ENCODE measurements at regions not wholly inside any gene's neighbourhood (a gene's known extent, or its start where the extent isn't known, plus 50 kb on each side); places are given as distances from the start of the nearest gene placed in this dataset.

DNA sequence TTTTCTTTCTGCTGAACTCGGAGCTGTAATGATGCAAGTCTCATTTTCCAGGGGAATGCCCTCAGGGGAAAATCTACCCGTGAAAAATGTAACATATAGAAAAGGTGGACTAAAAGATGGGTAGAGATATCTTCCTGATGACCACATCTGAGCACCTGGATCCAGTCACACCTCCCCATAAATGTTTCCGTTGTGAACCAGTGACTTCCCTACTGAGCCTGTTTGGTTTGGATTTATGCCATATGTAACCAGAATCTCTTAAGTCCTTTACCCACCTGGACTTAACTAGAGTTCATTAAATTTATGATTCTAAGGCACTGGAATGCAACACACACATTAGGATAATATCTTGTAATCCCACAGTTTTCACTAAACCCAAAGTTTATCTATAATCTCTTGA is 171.1 kb downstream of the ZNF330 start:
- no peaks in the 10 kb centered on the region for H3K36me3 Mint-ChIP-seq (ENCODE audit: low read depth)
- ChIA-PET POLR2A (no interaction called here), CTCF (no interaction called here)
- H3K27ac Mint-ChIP-seq: no peak overlapping the region
- H3K4me1 Mint-ChIP-seq: no peaks in the 10 kb centered on the region
- DNase-seq: no peak
- peaks cover 5% of the 10 kb centered on the region for H3K27me3 Mint-ChIP-seq
- H3K4me3 Mint-ChIP-seq: no peak overlapping the region
- no peaks in the 10 kb centered on the region for H3K9me3 Mint-ChIP-seq

DNA sequence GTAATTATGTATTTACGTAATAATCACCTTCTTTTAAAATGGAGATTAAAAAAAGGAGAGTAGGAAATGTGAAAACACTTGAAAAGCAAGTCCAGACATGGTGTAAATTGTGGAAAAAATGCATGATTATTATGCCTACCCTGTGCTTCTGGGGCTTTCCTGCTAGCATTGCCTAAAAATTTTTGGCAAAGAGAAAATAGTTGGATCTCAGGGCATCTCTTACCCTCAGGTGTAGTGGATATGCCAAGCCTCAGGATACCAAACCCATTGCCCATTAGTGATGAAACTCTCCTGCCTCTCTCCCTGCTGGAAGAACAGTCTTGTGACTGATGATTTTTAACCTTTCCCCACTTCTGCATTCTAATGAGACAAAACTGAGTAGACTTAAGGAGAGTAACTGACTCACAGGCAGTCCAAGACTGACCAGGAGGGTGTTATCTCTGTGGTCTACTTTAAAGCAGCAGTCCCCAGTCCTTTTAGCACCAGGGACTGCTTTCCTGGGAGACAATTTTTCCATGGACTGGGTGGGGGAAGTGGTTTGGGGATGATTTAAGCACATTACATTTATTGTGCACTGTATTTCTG is 174.6 kb downstream of the ZNF330 start:
- Mint-ChIP-seq H3K9me3 (no peaks in the 10 kb centered on the region), H3K4me3 (no peak overlapping the region), H3K36me3 (ENCODE audit: low read depth) (no peaks in the 10 kb centered on the region), H3K27ac (no peak overlapping the region), H3K27me3 (peaks cover 5% of the 10 kb centered on the region), H3K4me1 (no peaks in the 10 kb centered on the region)
- ChIA-PET CTCF (no interaction called here), POLR2A (no interaction called here)
- no peak for DNase-seq

DNA sequence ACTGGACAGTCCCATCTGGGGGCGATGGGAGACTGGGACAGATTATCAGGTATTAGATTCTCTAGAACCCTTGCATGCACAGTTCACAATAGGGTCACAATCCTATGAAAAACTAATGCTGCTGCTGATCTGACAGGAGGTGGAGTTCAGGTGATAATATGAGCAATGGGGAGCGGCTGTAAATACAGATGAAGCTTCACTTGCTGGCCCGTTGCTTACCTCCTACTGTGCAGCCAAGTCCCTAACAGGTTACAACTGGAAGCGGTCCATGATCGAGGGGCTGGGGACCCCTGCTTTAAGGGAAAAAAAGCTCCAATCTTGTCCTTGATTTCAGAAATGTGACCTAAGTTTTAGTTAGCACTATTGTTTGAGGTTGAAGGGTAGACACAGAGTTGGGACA is 175.2 kb downstream of the ZNF330 start:
- Mint-ChIP-seq H3K27ac (no peak overlapping the region), H3K4me1 (no peaks in the 10 kb centered on the region), H3K4me3 (no peak overlapping the region), H3K36me3 (ENCODE audit: low read depth) (no peaks in the 10 kb centered on the region), H3K27me3 (peaks cover 5% of the 10 kb centered on the region), H3K9me3 (no peaks in the 10 kb centered on the region)
- CTCF ChIA-PET: no interaction called here
- POLR2A ChIA-PET: no interaction called here
- DNase-seq: no peak

DNA sequence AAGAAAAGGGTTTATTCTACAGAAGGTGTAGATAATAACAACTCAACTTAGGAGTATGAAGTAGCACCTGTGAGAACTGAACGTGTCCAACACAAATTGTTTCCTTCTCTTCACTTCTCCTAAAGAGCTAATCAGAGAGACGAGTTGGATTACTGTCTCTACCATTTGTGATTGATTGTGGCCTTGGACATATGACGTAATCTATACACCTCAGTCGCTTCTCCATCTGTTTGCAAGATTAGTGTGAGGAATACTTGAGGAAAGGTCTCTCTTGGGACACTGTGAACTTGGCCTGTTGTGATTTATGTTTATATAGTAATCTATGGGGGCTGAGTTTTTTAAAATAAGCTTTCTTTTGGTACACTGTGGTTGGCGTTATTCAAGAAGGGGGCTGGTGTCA is 182.0 kb downstream of the ZNF330 start:
- no peak overlapping the region for H3K4me3 Mint-ChIP-seq
- H3K27me3 Mint-ChIP-seq: no peaks in the 10 kb centered on the region
- H3K9me3 Mint-ChIP-seq: no peaks in the 10 kb centered on the region
- no peaks in the 10 kb centered on the region for H3K36me3 Mint-ChIP-seq (ENCODE audit: low read depth)
- POLR2A ChIA-PET: no interaction called here
- H3K4me1 Mint-ChIP-seq: no peaks in the 10 kb centered on the region
- H3K27ac Mint-ChIP-seq: no peak overlapping the region
- DNase-seq: no peak
- CTCF ChIA-PET: no interaction called here

DNA sequence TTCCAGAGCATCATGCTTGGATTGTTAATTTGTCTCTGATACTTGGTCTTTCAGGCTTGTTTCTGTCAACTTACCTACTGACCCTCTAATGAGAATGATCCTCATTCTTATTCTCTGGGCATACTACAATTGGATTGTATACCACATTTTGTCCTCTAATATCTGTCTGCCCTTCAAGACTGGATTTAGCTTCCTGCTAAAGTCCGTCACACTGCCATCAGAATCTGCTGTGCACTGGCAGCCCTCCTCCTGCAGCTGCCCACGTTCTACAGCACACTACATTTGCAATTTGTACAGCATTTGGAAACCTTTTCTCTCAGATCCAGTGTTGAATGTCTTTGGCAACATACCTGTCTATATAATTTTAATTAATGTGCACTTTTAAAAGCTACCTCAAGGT is 183.1 kb downstream of the ZNF330 start:
- Mint-ChIP-seq H3K36me3 (ENCODE audit: low read depth) (no peaks in the 10 kb centered on the region), H3K27ac (no peak overlapping the region), H3K4me1 (no peaks in the 10 kb centered on the region), H3K9me3 (no peaks in the 10 kb centered on the region), H3K27me3 (peaks cover 3% of the 10 kb centered on the region), H3K4me3 (no peak overlapping the region)
- no peak for DNase-seq
- ChIA-PET POLR2A (no interaction called here), CTCF (no interaction called here)

DNA sequence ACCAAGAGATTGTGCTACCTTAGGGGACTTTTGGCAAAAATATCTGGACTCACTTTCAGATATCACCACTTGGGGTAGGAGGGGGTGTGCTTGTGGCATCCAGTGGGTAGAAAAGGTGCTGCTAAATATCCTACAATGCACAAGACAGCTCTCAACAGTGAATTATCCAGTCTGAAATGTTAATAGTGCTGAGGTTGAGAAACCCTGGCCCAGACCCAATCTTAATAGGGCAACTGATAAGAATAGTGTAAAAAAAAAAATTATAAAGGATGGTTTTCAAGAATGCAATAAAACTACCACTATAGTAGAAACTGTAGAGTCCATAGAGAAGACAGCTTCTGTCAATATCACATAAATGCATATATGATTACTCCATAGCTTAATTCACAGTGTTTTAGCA is 185.5 kb downstream of the ZNF330 start:
- POLR2A ChIA-PET: no interaction called here
- Mint-ChIP-seq H3K9me3 (no peaks in the 10 kb centered on the region), H3K27ac (no peak overlapping the region), H3K4me3 (no peak overlapping the region), H3K4me1 (no peaks in the 10 kb centered on the region), H3K36me3 (ENCODE audit: low read depth) (no peaks in the 10 kb centered on the region), H3K27me3 (peaks cover 3% of the 10 kb centered on the region)
- CTCF ChIA-PET: no interaction called here
- no peak for DNase-seq

DNA sequence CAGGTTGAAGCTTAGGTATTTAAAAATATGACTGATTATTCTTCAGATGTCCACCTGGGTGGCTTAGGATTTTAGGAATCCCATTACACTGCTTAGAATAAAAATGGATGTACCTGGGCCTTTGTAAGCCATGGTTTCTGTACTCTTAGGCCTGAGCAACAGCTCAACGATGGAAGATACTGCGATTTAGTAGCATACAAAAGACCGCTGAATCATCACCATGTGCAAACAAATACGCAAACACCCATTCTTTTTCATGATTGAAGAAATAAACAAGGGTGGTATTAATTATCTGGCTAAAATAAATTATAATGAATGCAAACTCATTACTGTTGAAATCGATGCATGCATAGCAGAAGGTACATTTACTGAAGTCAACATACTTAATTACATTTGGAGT is 188.9 kb downstream of the ZNF330 start:
- H3K4me1 Mint-ChIP-seq: no peaks in the 10 kb centered on the region
- CTCF ChIA-PET: no interaction called here
- no peaks in the 10 kb centered on the region for H3K36me3 Mint-ChIP-seq (ENCODE audit: low read depth)
- POLR2A ChIA-PET: no interaction called here
- no peak overlapping the region for H3K27ac Mint-ChIP-seq
- H3K4me3 Mint-ChIP-seq: no peak overlapping the region
- no peak for DNase-seq
- H3K9me3 Mint-ChIP-seq: no peaks in the 10 kb centered on the region
- peaks cover 3% of the 10 kb centered on the region for H3K27me3 Mint-ChIP-seq

DNA sequence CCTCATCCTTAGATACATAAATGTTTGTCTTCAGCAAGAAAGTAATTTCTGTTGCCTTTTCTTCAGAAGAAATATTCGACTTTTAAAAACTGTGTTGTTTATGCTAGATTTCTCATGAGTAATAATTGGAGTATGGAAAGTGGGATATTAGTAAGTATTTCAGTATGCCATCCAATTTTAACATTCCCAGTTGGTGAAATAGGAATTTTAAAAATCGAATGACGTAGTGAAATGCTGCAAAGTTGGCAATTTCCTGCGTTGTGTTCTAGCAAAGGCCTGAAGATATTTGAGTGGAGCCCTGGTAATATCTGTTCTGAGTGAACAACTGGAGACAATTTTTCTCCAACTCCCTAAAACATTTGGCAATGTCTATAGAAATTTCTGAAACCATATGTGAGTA is 190.1 kb downstream of the ZNF330 start:
- Mint-ChIP-seq H3K27ac (no peak overlapping the region), H3K4me1 (no peaks in the 10 kb centered on the region), H3K36me3 (ENCODE audit: low read depth) (no peaks in the 10 kb centered on the region), H3K4me3 (no peak overlapping the region), H3K9me3 (no peaks in the 10 kb centered on the region), H3K27me3 (peaks cover 3% of the 10 kb centered on the region)
- ChIA-PET CTCF (no interaction called here), POLR2A (no interaction called here)
- DNase-seq: no peak

DNA sequence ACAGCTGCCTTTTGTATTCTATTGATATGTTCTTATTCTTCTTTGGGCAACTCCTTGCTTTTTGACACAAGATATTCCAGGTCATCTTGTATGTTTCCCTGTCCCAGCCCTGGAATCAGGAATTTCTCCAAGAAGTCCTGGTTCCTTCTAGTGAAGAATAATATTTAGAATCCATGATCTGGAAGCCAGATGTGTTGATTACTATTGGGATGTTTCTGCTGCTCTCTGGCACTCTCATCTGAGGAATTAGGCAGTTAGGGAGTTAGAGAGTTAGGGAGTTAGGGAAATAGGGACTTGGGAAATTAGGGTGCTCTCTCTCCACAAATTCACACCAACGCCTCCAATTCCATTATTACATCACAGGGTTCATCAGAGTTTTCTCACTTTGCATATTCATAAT is 191.2 kb downstream of the ZNF330 start:
- ChIA-PET POLR2A (no interaction called here), CTCF (no interaction called here)
- no peak overlapping the region for H3K27ac Mint-ChIP-seq
- H3K36me3 Mint-ChIP-seq (ENCODE audit: low read depth): no peaks in the 10 kb centered on the region
- H3K27me3 Mint-ChIP-seq: peaks cover 3% of the 10 kb centered on the region
- no peaks in the 10 kb centered on the region for H3K9me3 Mint-ChIP-seq
- DNase-seq: no peak
- no peak overlapping the region for H3K4me3 Mint-ChIP-seq
- H3K4me1 Mint-ChIP-seq: no peaks in the 10 kb centered on the region

DNA sequence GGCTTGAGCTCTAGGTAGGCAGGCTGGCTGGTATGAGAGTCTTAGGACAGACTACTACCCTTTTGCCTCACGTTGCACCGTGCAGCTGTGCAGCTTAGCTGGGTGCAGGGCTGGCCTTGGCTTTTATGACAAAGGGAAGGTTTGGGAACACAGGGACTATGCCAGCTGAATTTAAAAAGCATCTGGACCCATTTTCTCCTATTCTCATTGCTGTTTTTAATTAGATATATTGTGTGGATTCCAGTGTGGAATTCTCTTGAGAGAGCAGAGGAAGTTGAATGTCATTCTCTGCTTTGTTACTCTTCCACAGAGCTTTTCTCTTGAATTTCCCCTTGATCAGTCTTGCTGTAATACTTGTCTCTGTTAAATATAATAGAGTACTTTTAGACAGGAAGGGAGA is 192.7 kb downstream of the ZNF330 start:
- Mint-ChIP-seq H3K4me3 (no peak overlapping the region), H3K9me3 (no peaks in the 10 kb centered on the region), H3K27ac (no peak overlapping the region), H3K4me1 (no peaks in the 10 kb centered on the region), H3K27me3 (peaks cover 3% of the 10 kb centered on the region), H3K36me3 (ENCODE audit: low read depth) (no peaks in the 10 kb centered on the region)
- ChIA-PET CTCF (interaction anchor here (0.5 kb wide), 1 partner anchor 1614 kb away, joined by 3 read pairs; no protein-coding TSS in a partner anchor), POLR2A (no interaction called here)
- DNase-seq: no peak

DNA sequence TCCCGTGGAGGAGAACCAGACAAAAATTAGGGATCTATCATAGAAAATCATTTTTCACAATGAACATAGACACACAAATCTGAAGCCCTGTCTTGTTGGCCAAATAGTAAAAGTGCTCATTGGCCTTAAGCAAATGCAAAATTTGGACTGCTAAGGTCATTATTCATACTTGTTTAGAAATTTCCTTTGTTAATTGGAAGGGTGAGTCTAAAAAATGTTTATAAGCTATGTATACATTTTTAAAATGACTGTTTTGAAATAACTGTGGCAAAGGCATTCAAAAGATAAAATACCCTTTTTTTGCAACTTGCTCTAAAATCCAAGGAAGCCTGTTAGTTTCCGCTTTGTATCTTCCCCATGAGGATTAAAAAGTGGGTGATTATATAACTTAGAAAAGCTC is 195.0 kb downstream of the ZNF330 start:
- no peak for DNase-seq
- Mint-ChIP-seq H3K4me1 (no peaks in the 10 kb centered on the region), H3K36me3 (ENCODE audit: low read depth) (no peaks in the 10 kb centered on the region), H3K4me3 (no peak overlapping the region), H3K27ac (no peak overlapping the region), H3K9me3 (no peaks in the 10 kb centered on the region), H3K27me3 (no peaks in the 10 kb centered on the region)
- ChIA-PET POLR2A (no interaction called here), CTCF (no interaction called here)

DNA sequence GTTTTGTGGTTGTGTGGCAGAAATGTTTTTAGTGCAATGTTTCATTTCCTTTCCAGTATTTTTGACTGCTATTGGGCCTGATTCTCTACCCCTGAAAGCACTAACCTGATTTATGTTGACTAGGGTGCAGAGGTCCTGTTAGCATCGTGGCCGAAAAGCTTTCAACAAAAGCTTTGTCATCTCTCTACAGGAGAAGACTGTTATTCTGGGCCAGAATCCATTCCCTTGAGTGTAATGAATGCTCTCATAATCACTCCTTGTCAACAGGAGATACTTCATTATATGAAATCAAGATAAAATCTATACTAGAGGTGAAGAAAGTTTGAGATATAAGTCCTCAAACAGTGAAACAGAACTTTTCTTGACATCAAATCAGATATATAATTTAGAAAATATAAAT is 195.5 kb downstream of the ZNF330 start:
- POLR2A ChIA-PET: no interaction called here
- H3K27me3 Mint-ChIP-seq: no peaks in the 10 kb centered on the region
- CTCF ChIA-PET: no interaction called here
- H3K36me3 Mint-ChIP-seq (ENCODE audit: low read depth): no peaks in the 10 kb centered on the region
- no peak overlapping the region for H3K27ac Mint-ChIP-seq
- no peaks in the 10 kb centered on the region for H3K4me1 Mint-ChIP-seq
- H3K9me3 Mint-ChIP-seq: no peaks in the 10 kb centered on the region
- H3K4me3 Mint-ChIP-seq: no peak overlapping the region
- DNase-seq: no peak

DNA sequence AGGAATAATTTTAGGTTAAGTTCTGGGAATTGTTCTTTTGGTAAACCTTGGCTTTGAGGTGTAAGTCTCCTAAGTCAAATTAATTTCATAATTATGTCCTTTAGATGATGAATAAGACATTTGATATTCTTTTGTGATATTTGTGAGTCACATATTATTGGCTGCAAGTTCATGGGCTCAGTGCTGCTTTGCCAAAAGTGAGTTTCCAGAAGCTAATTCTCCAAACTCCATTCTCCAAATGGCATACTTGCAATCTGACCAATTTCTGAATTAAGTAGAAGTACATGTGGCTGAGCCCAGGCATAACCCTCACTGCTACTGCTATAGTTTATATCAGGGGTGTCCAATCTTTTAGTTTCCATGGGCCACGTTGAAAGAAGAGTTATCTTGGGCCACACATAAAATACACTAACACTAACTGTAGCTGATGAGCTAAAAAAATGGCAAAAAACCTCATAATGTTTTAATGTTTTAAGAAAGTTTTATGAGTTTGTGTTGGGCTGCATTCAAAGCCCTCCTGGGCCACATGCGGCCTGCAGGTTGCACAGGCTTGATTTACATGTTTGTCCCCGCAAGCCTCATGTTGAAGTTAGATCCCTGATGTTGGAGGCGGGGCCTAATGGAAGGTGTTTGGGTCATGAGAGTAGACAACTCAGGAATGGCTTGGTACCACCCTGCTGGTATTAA is 196.1 kb downstream of the ZNF330 start:
- H3K4me3 Mint-ChIP-seq: no peak overlapping the region
- no peak overlapping the region for H3K27ac Mint-ChIP-seq
- no peaks in the 10 kb centered on the region for H3K36me3 Mint-ChIP-seq (ENCODE audit: low read depth)
- ChIA-PET CTCF (no interaction called here), POLR2A (no interaction called here)
- no peaks in the 10 kb centered on the region for H3K4me1 Mint-ChIP-seq
- DNase-seq: no peak
- no peaks in the 10 kb centered on the region for H3K27me3 Mint-ChIP-seq
- H3K9me3 Mint-ChIP-seq: no peaks in the 10 kb centered on the region

DNA sequence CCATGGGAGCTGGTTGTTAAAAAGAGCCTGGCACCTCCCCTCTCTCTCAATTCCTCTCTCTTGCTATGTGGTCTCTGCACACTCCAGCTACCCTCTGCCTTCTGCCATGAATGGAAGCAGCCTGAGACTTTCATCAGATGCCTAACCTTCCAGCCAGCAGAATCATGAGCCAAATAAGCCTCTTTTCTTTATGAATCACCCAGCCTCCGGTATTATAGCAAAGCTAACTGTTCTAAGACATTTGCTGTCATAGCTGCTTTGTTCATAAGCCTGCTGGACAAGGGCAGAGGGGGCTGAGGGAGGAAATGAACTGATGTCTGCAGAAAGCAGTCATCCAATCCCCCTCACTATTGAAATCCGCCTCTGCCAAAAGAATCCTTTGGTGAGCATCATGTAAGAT is 196.7 kb downstream of the ZNF330 start:
- no peaks in the 10 kb centered on the region for H3K4me1 Mint-ChIP-seq
- DNase-seq: no peak
- H3K27ac Mint-ChIP-seq: no peak overlapping the region
- H3K4me3 Mint-ChIP-seq: no peak overlapping the region
- no peaks in the 10 kb centered on the region for H3K36me3 Mint-ChIP-seq (ENCODE audit: low read depth)
- no peaks in the 10 kb centered on the region for H3K9me3 Mint-ChIP-seq
- H3K27me3 Mint-ChIP-seq: no peaks in the 10 kb centered on the region
- ChIA-PET CTCF (no interaction called here), POLR2A (no interaction called here)

All from activated CD4-positive, alpha-beta T cell treated with anti-CD3 and anti-CD28 coated beads, Interleukin-2, amount 10 ng/mL, durations not matched to agents 7 days and 5 days (primary cell).